ENCODE measurements at regions not wholly inside any gene's neighbourhood (a gene's known extent, or its start where the extent isn't known, plus 50 kb on each side); places are given as distances from the start of the nearest gene placed in this dataset.
A peak's percentile ranks its signal among the peaks of the same experiment; 100 is the strongest.

DNA sequence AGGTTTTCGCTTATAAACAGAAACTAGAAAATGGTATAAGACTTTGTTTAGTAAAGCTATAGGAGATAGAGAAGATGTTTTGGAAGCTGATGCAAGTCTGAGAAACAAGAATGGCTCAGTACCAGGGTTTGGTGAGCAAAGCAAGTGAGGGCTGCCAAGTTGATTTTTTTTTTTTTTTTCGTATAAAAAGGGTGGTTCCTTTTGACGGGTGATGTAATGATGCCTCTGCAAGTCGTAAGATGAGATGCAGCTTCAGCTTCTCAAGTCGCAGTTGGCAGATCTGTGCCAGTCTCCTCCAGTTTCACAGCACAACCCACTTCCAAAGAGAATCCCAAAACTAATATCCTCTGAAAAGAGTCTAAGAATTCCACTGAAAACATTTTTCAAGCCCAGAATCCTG lies 252.8 kb upstream of the CDH4 start:
- Histone ChIP-seq H3K4me3 (no peak overlapping the region), H3K27ac (peak overlapping the region in 1 of 2 experiments; percentile 54; a peak in 1 of 6 replicates), H3K9me3 (no peaks in the 10 kb centered on the region), H3K4me2 (peak overlapping the region; percentile 23; the same call in 2 of the 3 replicates), H3K4me1 (no peaks in the 10 kb centered on the region; the same call in 2 of the 3 replicates)
- WGBS (ENCODE audit: missing lambda C conversion rate) = 46% methylated on average over 5 of the region's 5 CpGs
- POLR2A ChIA-PET = no interaction called here
- CTCF ChIA-PET = no interaction called here
- TF ChIP-seq, protein P1, sequence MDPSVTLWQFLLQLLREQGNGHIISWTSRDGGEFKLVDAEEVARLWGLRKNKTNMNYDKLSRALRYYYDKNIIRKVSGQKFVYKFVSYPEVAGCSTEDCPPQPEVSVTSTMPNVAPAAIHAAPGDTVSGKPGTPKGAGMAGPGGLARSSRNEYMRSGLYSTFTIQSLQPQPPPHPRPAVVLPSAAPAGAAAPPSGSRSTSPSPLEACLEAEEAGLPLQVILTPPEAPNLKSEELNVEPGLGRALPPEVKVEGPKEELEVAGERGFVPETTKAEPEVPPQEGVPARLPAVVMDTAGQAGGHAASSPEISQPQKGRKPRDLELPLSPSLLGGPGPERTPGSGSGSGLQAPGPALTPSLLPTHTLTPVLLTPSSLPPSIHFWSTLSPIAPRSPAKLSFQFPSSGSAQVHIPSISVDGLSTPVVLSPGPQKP (IDR thresholded peaks at IDR 0.05; ENCODE audit: low read depth, low read length) = no peak
- TF ChIP-seq HOXB5 (CRISPR knock-in tag; IDR thresholded peaks at IDR 0.05) (no peak), ESRRA (IDR thresholded peaks at IDR 0.05; ENCODE audit: borderline replicate concordance, low read length) (no peak), PHF8 (IDR thresholded peaks at IDR 0.05; ENCODE audit: borderline replicate concordance, low read depth) (no peak), FOSL2 (IDR thresholded peaks at IDR 0.05) (no peak), FOSL2 (CRISPR knock-in tag; IDR thresholded peaks at IDR 0.05) (no peak), RARB (CRISPR knock-in tag; IDR thresholded peaks at IDR 0.05) (no peak), SMC3 (IDR thresholded peaks at IDR 0.05) (no peak), HOXB13 (CRISPR knock-in tag; IDR thresholded peaks at IDR 0.05; ENCODE audit: low read depth) (no peak), CHD4 (IDR thresholded peaks at IDR 0.05; ENCODE audit: borderline replicate concordance) (no peak), RNF2 (IDR thresholded peaks at IDR 0.05; ENCODE audit: borderline replicate concordance, low read depth) (no peak), EP300 (IDR thresholded peaks at IDR 0.05) (no peak), MAZ (IDR thresholded peaks at IDR 0.05; ENCODE audit: borderline replicate concordance, low read depth, low read length) (no peak), NR3C1 (IDR thresholded peaks at IDR 0.05) (no peak), NPAS2 (CRISPR knock-in tag; IDR thresholded peaks at IDR 0.05; ENCODE audit: borderline replicate concordance) (no peak), CHD2 (IDR thresholded peaks at IDR 0.05; ENCODE audit: low read length, partially characterized antibody) (no peak), JUNB (IDR thresholded peaks at IDR 0.05) (no peak)
- TF ChIP-seq, protein P2, sequence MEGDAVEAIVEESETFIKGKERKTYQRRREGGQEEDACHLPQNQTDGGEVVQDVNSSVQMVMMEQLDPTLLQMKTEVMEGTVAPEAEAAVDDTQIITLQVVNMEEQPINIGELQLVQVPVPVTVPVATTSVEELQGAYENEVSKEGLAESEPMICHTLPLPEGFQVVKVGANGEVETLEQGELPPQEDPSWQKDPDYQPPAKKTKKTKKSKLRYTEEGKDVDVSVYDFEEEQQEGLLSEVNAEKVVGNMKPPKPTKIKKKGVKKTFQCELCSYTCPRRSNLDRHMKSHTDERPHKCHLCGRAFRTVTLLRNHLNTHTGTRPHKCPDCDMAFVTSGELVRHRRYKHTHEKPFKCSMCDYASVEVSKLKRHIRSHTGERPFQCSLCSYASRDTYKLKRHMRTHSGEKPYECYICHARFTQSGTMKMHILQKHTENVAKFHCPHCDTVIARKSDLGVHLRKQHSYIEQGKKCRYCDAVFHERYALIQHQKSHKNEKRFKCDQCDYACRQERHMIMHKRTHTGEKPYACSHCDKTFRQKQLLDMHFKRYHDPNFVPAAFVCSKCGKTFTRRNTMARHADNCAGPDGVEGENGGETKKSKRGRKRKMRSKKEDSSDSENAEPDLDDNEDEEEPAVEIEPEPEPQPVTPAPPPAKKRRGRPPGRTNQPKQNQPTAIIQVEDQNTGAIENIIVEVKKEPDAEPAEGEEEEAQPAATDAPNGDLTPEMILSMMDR (IDR thresholded peaks at IDR 0.05) = no peak
- ATAC-seq = no peak
- no peak for FAIRE-seq
- no peak for DNase-seq (ENCODE audit: low read depth in 1 of 2, low spot score in 1 of 2)

DNA sequence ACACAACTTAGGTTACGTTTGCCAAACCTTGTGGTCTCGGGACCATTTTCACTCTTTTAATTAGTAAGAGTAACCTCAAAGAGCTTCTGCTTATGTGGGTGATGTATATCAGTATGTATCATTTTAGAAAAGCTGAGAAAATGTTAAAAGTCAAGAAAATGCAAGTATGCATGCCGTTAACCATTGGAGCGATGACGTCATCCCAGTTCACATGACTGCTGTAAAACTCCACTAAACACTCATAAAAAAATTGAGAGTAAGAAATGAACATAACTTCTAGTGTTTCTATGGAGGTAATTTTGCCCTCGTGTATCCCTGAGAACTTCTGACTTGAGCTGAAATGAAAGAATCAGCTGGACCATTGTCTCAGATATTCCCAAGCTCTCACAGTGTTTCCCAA lies 250.0 kb upstream of the CDH4 start:
- Histone ChIP-seq H3K4me1 (no peaks in the 10 kb centered on the region; the same call in 2 of the 3 replicates), H3K4me3 (no peak overlapping the region), H3K9me3 (no peaks in the 10 kb centered on the region), H3K27ac (no peak overlapping the region), H3K4me2 (no peak overlapping the region)
- 57% methylated on average over 6 of the region's 6 CpGs for WGBS (ENCODE audit: missing lambda C conversion rate)
- no peak for DNase-seq (ENCODE audit: low read depth in 1 of 2, low spot score in 1 of 2)
- no peak for TF ChIP-seq TP53 (CRISPR knock-in tag; IDR thresholded peaks at IDR 0.05)
- TF ChIP-seq CBX8 (IDR thresholded peaks at IDR 0.05) = no peak
- no peak for TF ChIP-seq MYC (IDR thresholded peaks at IDR 0.05; ENCODE audit: borderline replicate concordance, low read length)
- no peak for TF ChIP-seq EP300 (IDR thresholded peaks at IDR 0.05)
- ChIA-PET CTCF (interaction anchor here (1.2 to 1.7 kb wide), 2 partner anchors 227 to 251 kb away, joined by 3 to 4 read pairs; no protein-coding TSS in a partner anchor), POLR2A (no interaction called here)
- no peak for ATAC-seq
- no peak for FAIRE-seq

DNA sequence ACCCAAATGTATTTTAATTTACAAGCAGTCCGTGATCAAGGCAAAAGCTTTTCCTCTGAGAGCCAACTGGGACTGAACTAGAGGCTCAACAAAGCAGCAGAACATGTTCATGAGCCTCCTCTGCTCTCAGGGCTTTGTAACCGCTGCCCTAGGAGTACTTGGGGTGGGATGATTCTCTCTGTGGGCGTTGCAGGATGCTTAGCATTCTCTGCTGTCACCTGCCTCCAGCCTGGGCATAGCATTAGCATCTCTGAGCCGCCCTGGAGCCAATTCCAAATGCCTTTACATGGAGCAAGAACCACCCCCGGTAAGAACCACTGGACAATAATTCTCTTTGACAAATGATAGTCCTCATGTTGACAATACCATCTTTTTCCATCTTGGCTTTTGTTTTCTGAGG lies 237.6 kb upstream of the CDH4 start:
- Histone ChIP-seq H3K4me2 (no peak overlapping the region), H3K9me3 (no peaks in the 10 kb centered on the region), H3K4me1 (no peaks in the 10 kb centered on the region), H3K4me3 (no peak overlapping the region), H3K27ac (no peak overlapping the region)
- no peak for FAIRE-seq
- ChIA-PET CTCF (interaction anchor here (1.0 kb wide), 1 partner anchor 37 kb away, joined by 3 read pairs; no protein-coding TSS in a partner anchor), POLR2A (no interaction called here)
- DNase-seq (ENCODE audit: low read depth in 1 of 2, low spot score in 1 of 2) = no peak
- ATAC-seq = no peak
- 21% methylated on average over 5 of the region's 5 CpGs for WGBS (ENCODE audit: missing lambda C conversion rate)
- TF ChIP-seq EHMT2 (IDR thresholded peaks at IDR 0.05; ENCODE audit: low read depth) = no peak
- no peak for TF ChIP-seq HOXB5 (CRISPR knock-in tag; IDR thresholded peaks at IDR 0.05)
- TF ChIP-seq, protein P3, sequence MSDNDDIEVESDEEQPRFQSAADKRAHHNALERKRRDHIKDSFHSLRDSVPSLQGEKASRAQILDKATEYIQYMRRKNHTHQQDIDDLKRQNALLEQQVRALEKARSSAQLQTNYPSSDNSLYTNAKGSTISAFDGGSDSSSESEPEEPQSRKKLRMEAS (IDR thresholded peaks at IDR 0.05) = no peak
- TF ChIP-seq, protein P4, sequence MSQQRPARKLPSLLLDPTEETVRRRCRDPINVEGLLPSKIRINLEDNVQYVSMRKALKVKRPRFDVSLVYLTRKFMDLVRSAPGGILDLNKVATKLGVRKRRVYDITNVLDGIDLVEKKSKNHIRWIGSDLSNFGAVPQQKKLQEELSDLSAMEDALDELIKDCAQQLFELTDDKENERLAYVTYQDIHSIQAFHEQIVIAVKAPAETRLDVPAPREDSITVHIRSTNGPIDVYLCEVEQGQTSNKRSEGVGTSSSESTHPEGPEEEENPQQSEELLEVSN (IDR thresholded peaks at IDR 0.05; ENCODE audit: borderline replicate concordance, low read depth) = no peak
- TF ChIP-seq ESRRA (IDR thresholded peaks at IDR 0.05; ENCODE audit: borderline replicate concordance, low read length) = no peak
- TF ChIP-seq RFX5 (IDR thresholded peaks at IDR 0.05) = no peak
- TF ChIP-seq, protein P5, sequence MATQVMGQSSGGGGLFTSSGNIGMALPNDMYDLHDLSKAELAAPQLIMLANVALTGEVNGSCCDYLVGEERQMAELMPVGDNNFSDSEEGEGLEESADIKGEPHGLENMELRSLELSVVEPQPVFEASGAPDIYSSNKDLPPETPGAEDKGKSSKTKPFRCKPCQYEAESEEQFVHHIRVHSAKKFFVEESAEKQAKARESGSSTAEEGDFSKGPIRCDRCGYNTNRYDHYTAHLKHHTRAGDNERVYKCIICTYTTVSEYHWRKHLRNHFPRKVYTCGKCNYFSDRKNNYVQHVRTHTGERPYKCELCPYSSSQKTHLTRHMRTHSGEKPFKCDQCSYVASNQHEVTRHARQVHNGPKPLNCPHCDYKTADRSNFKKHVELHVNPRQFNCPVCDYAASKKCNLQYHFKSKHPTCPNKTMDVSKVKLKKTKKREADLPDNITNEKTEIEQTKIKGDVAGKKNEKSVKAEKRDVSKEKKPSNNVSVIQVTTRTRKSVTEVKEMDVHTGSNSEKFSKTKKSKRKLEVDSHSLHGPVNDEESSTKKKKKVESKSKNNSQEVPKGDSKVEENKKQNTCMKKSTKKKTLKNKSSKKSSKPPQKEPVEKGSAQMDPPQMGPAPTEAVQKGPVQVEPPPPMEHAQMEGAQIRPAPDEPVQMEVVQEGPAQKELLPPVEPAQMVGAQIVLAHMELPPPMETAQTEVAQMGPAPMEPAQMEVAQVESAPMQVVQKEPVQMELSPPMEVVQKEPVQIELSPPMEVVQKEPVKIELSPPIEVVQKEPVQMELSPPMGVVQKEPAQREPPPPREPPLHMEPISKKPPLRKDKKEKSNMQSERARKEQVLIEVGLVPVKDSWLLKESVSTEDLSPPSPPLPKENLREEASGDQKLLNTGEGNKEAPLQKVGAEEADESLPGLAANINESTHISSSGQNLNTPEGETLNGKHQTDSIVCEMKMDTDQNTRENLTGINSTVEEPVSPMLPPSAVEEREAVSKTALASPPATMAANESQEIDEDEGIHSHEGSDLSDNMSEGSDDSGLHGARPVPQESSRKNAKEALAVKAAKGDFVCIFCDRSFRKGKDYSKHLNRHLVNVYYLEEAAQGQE (IDR thresholded peaks at IDR 0.05) = no peak
- no peak for TF ChIP-seq MAZ (IDR thresholded peaks at IDR 0.05; ENCODE audit: borderline replicate concordance, low read depth, low read length)
- no peak for TF ChIP-seq NR3C1 (IDR thresholded peaks at IDR 0.05)
- no peak for TF ChIP-seq MYC (IDR thresholded peaks at IDR 0.05; ENCODE audit: borderline replicate concordance, low read length)
- TF ChIP-seq, protein P6, sequence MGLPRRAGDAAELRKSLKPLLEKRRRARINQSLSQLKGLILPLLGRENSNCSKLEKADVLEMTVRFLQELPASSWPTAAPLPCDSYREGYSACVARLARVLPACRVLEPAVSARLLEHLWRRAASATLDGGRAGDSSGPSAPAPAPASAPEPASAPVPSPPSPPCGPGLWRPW (IDR thresholded peaks at IDR 0.05) = no peak
- TF ChIP-seq ZC3H11A (IDR thresholded peaks at IDR 0.05) = no peak
